IMR-90 (cell line): ENCODE measurements at regions not wholly inside any gene's neighbourhood (a gene's known extent, or its start where the extent isn't known, plus 50 kb on each side); places are given as distances from the start of the nearest gene placed in this dataset.

ENCODE experiments used
- ATAC-seq: fragments of 200-7000 bp; cut with Tn5 transposase; 2 replicates; pipeline ENCODE4 v1.9.1; 2020; ENCODE audit warnings: low read depth, mild to moderate bottlenecking, moderate library complexity
- BruUV-seq: library from RNA; stranded (reverse); fragments of 400-500 nt; replicated peaks from 2 replicates; lab custom pipeline; 2021; lab: Mats Ljungman, UMichigan
- CTCF ChIA-PET: fragments of 300-600 bp; formaldehyde crosslinking; extraction: SDS; loops from one replicate; lab custom pipeline; 2021; ENCODE audit warnings: antibody characterized with exemption; lab: Yijun Ruan, JAX
- POLR2A ChIA-PET: fragments of 300-600 bp; sonication (Branson Sonifier 250); formaldehyde crosslinking; loops from one replicate; lab custom pipeline; 2022; ENCODE audit warnings: antibody characterized with exemption; ENCODE audit not compliant: unreplicated experiment; lab: Charles Lee
- DNase-seq: peaks from one replicate; pipeline ENCODE4 v3.0.0; 2013
- H2AFZ ChIP-seq: replicated peaks from 2 replicates; pipeline ENCODE3; 2013; ENCODE audit warnings: low read length, mild to moderate bottlenecking; ENCODE audit not compliant: poor library complexity
- H2AK5ac ChIP-seq: 2 replicates; pipeline ENCODE4 v1.6.1; 2013; ENCODE audit warnings: low read depth, low read length, inconsistent platforms
- H2AK9ac ChIP-seq: replicated peaks from 2 replicates; pipeline ENCODE3; 2013; ENCODE audit warnings: mild to moderate bottlenecking, low read depth, low read length, moderate library complexity; ENCODE audit not compliant: poor library complexity
- H2BK120ac ChIP-seq: 2 replicates; pipeline ENCODE4 v1.6.1; 2013; ENCODE audit warnings: low read depth, low read length, inconsistent platforms
- H2BK15ac ChIP-seq: 3 replicates; pipeline ENCODE4 v1.6.1; 2013; ENCODE audit warnings: low read depth, low read length, inconsistent platforms
- H2BK20ac ChIP-seq: 2 replicates; pipeline ENCODE4 v1.6.1; 2013; ENCODE audit warnings: low read depth, mild to moderate bottlenecking, inconsistent platforms, low read length, moderate library complexity
- H2BK5ac ChIP-seq: 2 replicates; pipeline ENCODE4 v1.6.1; 2013; ENCODE audit warnings: mild to moderate bottlenecking, low read depth, low read length, inconsistent platforms; ENCODE audit not compliant: poor library complexity, severe bottlenecking
- H3K14ac ChIP-seq: replicated peaks from 2 replicates; pipeline ENCODE4 v1.6.1; 2013; ENCODE audit warnings: low read depth, low read length, inconsistent platforms
- H3K18ac ChIP-seq: 2 replicates; pipeline ENCODE4 v1.6.1; 2013; ENCODE audit warnings: low read depth, low read length, control low read depth
- H3K23ac ChIP-seq: 2 replicates; pipeline ENCODE4 v1.6.1; 2013; ENCODE audit warnings: low read depth, low read length, inconsistent platforms
- H3K27ac ChIP-seq: 2 replicates; pipeline ENCODE4 v1.5.1; 2013; ENCODE audit warnings: mild to moderate bottlenecking, control low read depth, low read length; ENCODE audit not compliant: insufficient read depth
- H3K27me3 ChIP-seq: 2 replicates; pipeline ENCODE4 v1.6.1; 2013; ENCODE audit warnings: low read length; ENCODE audit not compliant: control insufficient read depth, insufficient read depth
- H3K36me3 ChIP-seq: 2 replicates; pipeline ENCODE4 v1.6.1; 2013; ENCODE audit warnings: low read length, mixed read lengths; ENCODE audit not compliant: control insufficient read depth, insufficient read depth
- H3K4ac ChIP-seq: 2 replicates; pipeline ENCODE4 v1.6.1; 2013; ENCODE audit warnings: low read depth, low read length, inconsistent platforms
- H3K4me1 ChIP-seq: 2 replicates; pipeline ENCODE4 v1.6.1; 2013; ENCODE audit warnings: low read length, mixed read lengths; ENCODE audit not compliant: control insufficient read depth, insufficient read depth
- H3K4me2 ChIP-seq: 2 replicates; pipeline ENCODE4 v1.6.1; 2013; ENCODE audit warnings: low read depth, mild to moderate bottlenecking, control low read depth, low read length, moderate library complexity
- H3K4me3 ChIP-seq: 2 replicates; pipeline ENCODE4 v1.5.1; 2013; ENCODE audit warnings: low read depth, mild to moderate bottlenecking, control low read depth, low read length, moderate library complexity; ENCODE audit not compliant: insufficient read depth
- H3K56ac ChIP-seq: 2 replicates; pipeline ENCODE4 v1.6.1; 2013; ENCODE audit warnings: low read length, inconsistent platforms; ENCODE audit not compliant: insufficient read depth; ENCODE audit errors: extremely low read depth
- H3K79me1 ChIP-seq, 2 experiments: 2 replicates each; pipeline ENCODE4 v1.6.1; 2013; ENCODE audit warnings: low read length in 2 of 2, inconsistent platforms in 1 of 2, low read depth in 1 of 2
- H3K9ac ChIP-seq: 2 replicates; pipeline ENCODE4 v1.6.1; 2013; ENCODE audit warnings: low read depth, low read length, control low read depth
- H3K9me1 ChIP-seq: 2 replicates; pipeline ENCODE4 v1.6.1; 2013; ENCODE audit warnings: low read length, inconsistent platforms; ENCODE audit not compliant: insufficient read depth
- H3K9me3 ChIP-seq: 2 replicates; pipeline ENCODE4 v1.6.1; 2013; ENCODE audit warnings: low read length; ENCODE audit not compliant: control insufficient read depth, insufficient read depth
- H4K20me1 ChIP-seq: 2 replicates; pipeline ENCODE4 v1.6.1; 2013; ENCODE audit warnings: low read length, inconsistent platforms; ENCODE audit not compliant: insufficient read depth
- H4K5ac ChIP-seq: 2 replicates; pipeline ENCODE4 v1.6.1; 2013; ENCODE audit warnings: mild to moderate bottlenecking, low read depth, low read length, control low read depth
- H4K8ac ChIP-seq, 2 experiments: 2 replicates each; pipeline ENCODE4 v1.6.1; 2013; ENCODE audit warnings: low read depth in 2 of 2, low read length in 2 of 2, control low read depth in 1 of 2, inconsistent platforms in 1 of 2
- H4K91ac ChIP-seq: 2 replicates; pipeline ENCODE4 v1.6.1; 2013; ENCODE audit warnings: low read depth, low read length, inconsistent platforms; ENCODE audit not compliant: insufficient read depth
- BHLHE40 ChIP-seq: fragments of 150-350 bp; IDR thresholded peaks from 2 replicates; pipeline ENCODE4 v1.6.1; 2016; ENCODE audit warnings: mild to moderate bottlenecking, low read depth, low read length
- CEBPB ChIP-seq: IDR thresholded peaks from 2 replicates; pipeline ENCODE4 v1.6.1; 2012; ENCODE audit warnings: low read depth, low read length, improper control_type of control experiment
- MAFK ChIP-seq: IDR thresholded peaks from 2 replicates; pipeline ENCODE4 v1.6.1; 2012; ENCODE audit warnings: low read depth, low read length, improper control_type of control experiment
- MAZ ChIP-seq: IDR thresholded peaks from 2 replicates; pipeline ENCODE4 v1.6.1; 2012; ENCODE audit warnings: low read depth, mild to moderate bottlenecking, low read length, improper control_type of control experiment, moderate library complexity, borderline replicate concordance
- MXI1 ChIP-seq: IDR thresholded peaks from 2 replicates; pipeline ENCODE4 v1.6.1; 2012; ENCODE audit warnings: low read depth, mild to moderate bottlenecking, low read length, moderate library complexity, borderline replicate concordance
- NFE2L2 ChIP-seq: fragments of 150-350 bp; IDR thresholded peaks from 2 replicates; pipeline ENCODE4 v1.6.1; 2016; ENCODE audit warnings: low read depth, mild to moderate bottlenecking, low read length
- POLR2A ChIP-seq: IDR thresholded peaks from 2 replicates; pipeline ENCODE4 v1.6.1; 2012; ENCODE audit warnings: mild to moderate bottlenecking, low read depth, low read length
- RAD21 ChIP-seq: IDR thresholded peaks from 2 replicates; pipeline ENCODE4 v1.6.1; 2012; ENCODE audit warnings: low read length, improper control_type of control experiment
- RCOR1 ChIP-seq: IDR thresholded peaks from 2 replicates; pipeline ENCODE4 v1.6.1; 2012; ENCODE audit warnings: mild to moderate bottlenecking, low read length, improper control_type of control experiment; ENCODE audit not compliant: insufficient replicate concordance
- RFX5 ChIP-seq: IDR thresholded peaks from 2 replicates; pipeline ENCODE4 v1.8.0; 2012; ENCODE audit warnings: low read depth, mild to moderate bottlenecking, low read length, moderate library complexity
- SMC3 ChIP-seq: fragments of 150-350 bp; IDR thresholded peaks from 2 replicates; pipeline ENCODE4 v1.6.1; 2016; ENCODE audit warnings: low read depth, mild to moderate bottlenecking, antibody characterized with exemption, low read length, moderate library complexity
- WGBS, 2 experiments: methylation state at CpG; one replicate each; pipeline versions ENCODE4 v1.1.5 to v1.1.7; 2013; ENCODE audit warnings: missing lambda C conversion rate in 2 of 2; ENCODE audit not compliant: insufficient read length in 1 of 2; ENCODE audit errors: extremely low coverage in 2 of 2; 5-methylcytosine and 5-hydroxymethylcytosine counted together
- dilution Hi-C: fragments of 300-500 bp; cut with HindIII; formaldehyde crosslinking; loops from one replicate; pipeline ENCODE4 v1.14.3; 2018; ENCODE audit warnings: low sequenced_read_pairs; ENCODE audit not compliant: unreplicated experiment
- in situ Hi-C: fragments of 300-500 bp; cut with MboI; formaldehyde crosslinking; loops from 3 replicates; pipeline ENCODE4 v1.14.3; 2019; ENCODE audit warnings: low sequenced_read_pairs, inconsistent platforms, mixed read lengths
- intact Hi-C: fragments of 100-400 bp; cut with micrococcal nuclease; formaldehyde crosslinking; loops from 2 replicates; pipeline ENCODE4 v1.10.0; 2022

- Histone ChIP-seq H3K27ac (no peak overlapping the region), H4K8ac (no peak overlapping the region), H3K27me3 (peaks cover 11% of the 10 kb centered on the region), H3K9me3 (no peaks in the 10 kb centered on the region), H4K91ac (no peak overlapping the region), H4K5ac (no peak overlapping the region), H3K9ac (no peak overlapping the region), H2AK9ac (no peak overlapping the region), H3K36me3 (no peaks in the 10 kb centered on the region), H3K23ac (no peak overlapping the region), H4K20me1 (no peaks in the 10 kb centered on the region), H2BK15ac (no peak overlapping the region), H3K9me1 (no peaks in the 10 kb centered on the region), H3K14ac (no peak overlapping the region), H3K4me3 (no peak overlapping the region), H3K4me2 (no peak overlapping the region), H3K4me1 (no peaks in the 10 kb centered on the region), H3K56ac (no peak overlapping the region), H2AFZ (no peak overlapping the region), H2BK20ac (no peak overlapping the region), H2BK120ac (no peak overlapping the region), H2AK5ac (no peak overlapping the region), H2BK5ac (no peak overlapping the region), H3K4ac (no peak overlapping the region), H3K79me1 (no peaks in the 10 kb centered on the region), H3K18ac (no peak overlapping the region)
- POLR2A ChIA-PET = no interaction called here
- BruUV-seq = no TSS peak
- in situ Hi-C loops (no loop called here), intact Hi-C loops (no loop called here), dilution Hi-C loops (no loop called here)
- ATAC-seq (no peak), DNase-seq (no peak)
- CTCF ChIA-PET = no interaction called here
- WGBS, 2 experiments = no CpG with 5 or more reads among the region's 1 CpG
- TF ChIP-seq MAFK (no peak), NFE2L2 (no peak), RAD21 (no peak), RCOR1 (no peak), POLR2A (no peak), RFX5 (no peak), CEBPB (no peak), MAZ (no peak), SMC3 (no peak), BHLHE40 (no peak), MXI1 (no peak)
Observed at GRCh38 chr4:37749398-37749988, 63.3 kb upstream of the RELL1 start.
